Mesenchymal stem cell (in vitro differentiated cells and primary cell): ENCODE measurements at regions not wholly inside any gene's neighbourhood (a gene's known extent, or its start where the extent isn't known, plus 50 kb on each side); places are given as distances from the start of the nearest gene placed in this dataset.

Experiments used
- DNase-seq: peaks from one replicate; pipeline ENCODE4 v3.0.0-alpha.2; 2013
- H2AFZ ChIP-seq: one replicate; pipeline ENCODE4 v1.6.1; 2013; ENCODE audit warnings: low read depth, mild to moderate bottlenecking, control low read depth, inconsistent platforms, low read length, moderate library complexity
- H2AK5ac ChIP-seq: 2 replicates; pipeline ENCODE4 v1.6.1; 2013; ENCODE audit warnings: low read length, moderate library complexity, mild to moderate bottlenecking, inconsistent platforms; ENCODE audit not compliant: severe bottlenecking
- H2BK120ac ChIP-seq: one replicate; pipeline ENCODE4 v1.6.1; 2013; ENCODE audit warnings: low read depth, mild to moderate bottlenecking, inconsistent platforms, low read length, moderate library complexity
- H2BK12ac ChIP-seq, 2 experiments: one replicate each; pipeline ENCODE4 v1.6.1; 2013; ENCODE audit warnings: inconsistent platforms in 2 of 2, low read length in 2 of 2, mild to moderate bottlenecking in 2 of 2, moderate library complexity in 2 of 2, control low read depth in 1 of 2
- H2BK15ac ChIP-seq: one replicate; pipeline ENCODE4 v1.6.1; 2013; ENCODE audit warnings: mild to moderate bottlenecking, low read depth, inconsistent platforms; ENCODE audit not compliant: poor library complexity, severe bottlenecking
- H2BK5ac ChIP-seq: 2 replicates; pipeline ENCODE4 v1.6.1; 2013; ENCODE audit warnings: low read depth, mild to moderate bottlenecking, low read length, control low read depth, inconsistent platforms; ENCODE audit not compliant: poor library complexity, severe bottlenecking
- H3K14ac ChIP-seq, 2 experiments: one replicate each; pipeline ENCODE4 v1.6.1; 2013; ENCODE audit warnings: inconsistent platforms in 2 of 2, low read length in 2 of 2, control low read depth in 1 of 2, mild to moderate bottlenecking in 1 of 2, moderate library complexity in 1 of 2
- H3K18ac ChIP-seq, 2 experiments: one replicate each; pipeline ENCODE4 v1.6.1; 2013; ENCODE audit warnings: inconsistent platforms in 2 of 2, low read length in 2 of 2, control low read depth in 1 of 2, low read depth in 1 of 2, mild to moderate bottlenecking in 1 of 2
- H3K23ac ChIP-seq, 2 experiments: one replicate each; pipeline ENCODE4 v1.6.1; 2013; ENCODE audit warnings: inconsistent platforms in 2 of 2, low read length in 2 of 2, mild to moderate bottlenecking in 2 of 2, moderate library complexity in 2 of 2, control low read depth in 1 of 2
- H3K27ac ChIP-seq: 2 replicates; pipeline ENCODE4 v1.5.1; 2013; ENCODE audit warnings: mild to moderate bottlenecking, moderate library complexity, low read length, control low read depth, inconsistent platforms; ENCODE audit not compliant: poor library complexity, severe bottlenecking
- H3K27me3 ChIP-seq, 2 experiments: 2 replicates each; pipeline versions ENCODE4 v1.6.1 to v1.7.0; 2013; ENCODE audit warnings: low read length in 2 of 2, mild to moderate bottlenecking in 2 of 2, moderate library complexity in 2 of 2, control low read depth in 1 of 2, inconsistent platforms in 1 of 2; ENCODE audit not compliant: control insufficient read depth in 1 of 2, insufficient read depth in 1 of 2
- H3K36me3 ChIP-seq, 2 experiments: 2 replicates each; pipeline versions ENCODE4 v1.6.1 to v1.7.0; 2013; ENCODE audit warnings: low read length in 2 of 2, control low read depth in 1 of 2, inconsistent platforms in 1 of 2, low read depth in 1 of 2, mild to moderate bottlenecking in 1 of 2; ENCODE audit not compliant: insufficient read depth in 2 of 2, control insufficient read depth in 1 of 2
- H3K4ac ChIP-seq, 2 experiments: one replicate each; pipeline ENCODE4 v1.6.1; 2013; ENCODE audit warnings: inconsistent platforms in 2 of 2, low read length in 2 of 2, mild to moderate bottlenecking in 2 of 2, moderate library complexity in 2 of 2, control low read depth in 1 of 2, low read depth in 1 of 2
- H3K4me1 ChIP-seq: 2 replicates; pipeline ENCODE4 v1.6.1; 2013; ENCODE audit warnings: low read depth, low read length, control low read depth; ENCODE audit not compliant: control insufficient read depth, insufficient read depth
- H3K4me2 ChIP-seq: 2 replicates; pipeline ENCODE4 v1.6.1; 2013; ENCODE audit warnings: low read length, mild to moderate bottlenecking, inconsistent platforms; ENCODE audit not compliant: poor library complexity, severe bottlenecking
- H3K4me3 ChIP-seq, 2 experiments: 2 replicates each; pipeline versions ENCODE4 v1.5.1 to v1.7.0; 2013; ENCODE audit warnings: low read length in 2 of 2, mild to moderate bottlenecking in 2 of 2, control low read depth in 1 of 2, low read depth in 1 of 2; ENCODE audit not compliant: insufficient read depth in 1 of 2
- H3K79me1 ChIP-seq: replicated peaks from 2 replicates; pipeline ENCODE4 v1.6.1; 2013; ENCODE audit warnings: mild to moderate bottlenecking, control low read depth, low read length, inconsistent platforms; ENCODE audit not compliant: poor library complexity, severe bottlenecking
- H3K9ac ChIP-seq: 2 replicates; pipeline ENCODE4 v1.7.0; 2013; ENCODE audit warnings: mild to moderate bottlenecking, low read length, moderate library complexity
- H3K9me3 ChIP-seq: 2 replicates; pipeline ENCODE4 v1.7.0; 2013; ENCODE audit warnings: mild to moderate bottlenecking, low read length; ENCODE audit not compliant: control insufficient read depth
- H4K8ac ChIP-seq: one replicate; pipeline ENCODE4 v1.6.1; 2013; ENCODE audit warnings: inconsistent platforms, mild to moderate bottlenecking, low read length, moderate library complexity
- H4K91ac ChIP-seq: one replicate; pipeline ENCODE4 v1.6.1; 2013; ENCODE audit warnings: mild to moderate bottlenecking, low read length, inconsistent platforms
- WGBS: methylation state at CpG from one replicate; pipeline ENCODE4 v1.1.7; 2013; ENCODE audit warnings: mixed read lengths; 5-methylcytosine and 5-hydroxymethylcytosine counted together

DNA sequence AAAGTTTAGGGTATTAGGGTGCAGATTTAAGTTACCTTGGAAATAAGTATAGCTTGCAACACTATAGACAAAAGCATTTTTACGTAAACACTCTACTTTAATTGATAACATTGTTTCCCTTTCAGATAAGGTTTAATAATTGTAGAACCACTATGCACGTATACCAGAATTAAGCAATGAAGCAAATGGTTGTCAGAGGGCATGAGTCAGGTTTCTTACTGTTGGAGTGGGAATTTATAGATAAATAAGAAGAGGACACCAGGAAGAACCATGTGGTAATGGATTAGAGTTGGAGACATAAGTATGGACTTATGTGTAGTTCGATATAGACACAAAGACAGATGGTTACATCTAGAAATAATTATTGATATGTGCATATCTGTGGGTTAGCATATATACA, 355.6 kb downstream of the ETV1 start:
- Histone ChIP-seq H3K18ac (no peak overlapping the region), H2AK5ac (no peak overlapping the region), H2BK5ac (no peak overlapping the region), H3K23ac (no peak overlapping the region), H2BK15ac (no peak overlapping the region), H3K36me3 (no peaks in the 10 kb centered on the region), H4K8ac (no peak overlapping the region), H3K27me3 (no peaks in the 10 kb centered on the region), H2AFZ (no peak overlapping the region), H2BK120ac (no peak overlapping the region), H3K4me3 (no peak overlapping the region), H3K4me1 (no peaks in the 10 kb centered on the region), H3K14ac (no peak overlapping the region), H3K9ac (no peak overlapping the region), H3K4ac (no peak overlapping the region), H4K91ac (no peak overlapping the region), H3K4me2 (no peak overlapping the region), H2BK12ac (no peak overlapping the region), H3K79me1 (no peaks in the 10 kb centered on the region), H3K9me3 (peaks cover 5% of the 10 kb centered on the region), H3K27ac (no peak overlapping the region)
- DNase-seq: peak; percentile 46
- WGBS: 69% methylated on average over 1 of the region's 3 CpGs

DNA sequence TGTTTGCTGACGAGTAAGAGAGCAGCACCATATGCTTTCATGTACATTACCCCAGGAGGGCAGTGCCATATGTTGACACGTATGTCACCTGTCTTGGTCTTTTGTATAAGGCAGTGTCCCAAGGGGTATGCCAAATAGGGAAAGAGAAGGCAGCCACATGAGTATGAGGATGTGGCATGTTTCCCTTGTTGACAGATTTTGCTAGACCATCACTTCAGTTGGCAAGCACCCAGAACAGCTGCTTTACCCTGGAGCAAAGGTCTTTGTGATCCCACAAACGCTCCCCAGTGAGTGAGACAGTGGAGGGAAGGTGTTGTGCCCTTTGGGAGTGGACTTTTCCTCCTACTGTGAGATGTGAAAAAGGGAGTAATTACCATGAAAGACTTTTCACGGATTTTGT, 350.1 kb downstream of the ETV1 start:
- H3K9ac ChIP-seq: no peak overlapping the region
- H3K14ac ChIP-seq: no peak overlapping the region
- H2BK120ac ChIP-seq: no peak overlapping the region
- no peak overlapping the region for H2BK15ac ChIP-seq
- H2AK5ac ChIP-seq: no peak overlapping the region
- H3K27me3 ChIP-seq: no peaks in the 10 kb centered on the region
- DNase-seq: no peak
- H3K27ac ChIP-seq: no peak overlapping the region
- H3K4ac ChIP-seq: no peak overlapping the region
- no peaks in the 10 kb centered on the region for H3K36me3 ChIP-seq
- no peaks in the 10 kb centered on the region for H3K79me1 ChIP-seq
- H3K4me1 ChIP-seq: no peaks in the 10 kb centered on the region
- H3K18ac ChIP-seq: no peak overlapping the region
- H4K91ac ChIP-seq: no peak overlapping the region
- no peak overlapping the region for H3K4me2 ChIP-seq
- peak overlapping the region in 1 of 2 experiments; percentile 0 for H2BK12ac ChIP-seq
- H2BK5ac ChIP-seq: no peak overlapping the region
- H3K23ac ChIP-seq: no peak overlapping the region
- no peaks in the 10 kb centered on the region for H3K9me3 ChIP-seq
- no peak overlapping the region for H2AFZ ChIP-seq
- H4K8ac ChIP-seq: no peak overlapping the region
- WGBS: 93% methylated on average over 3 of the region's 4 CpGs
- H3K4me3 ChIP-seq: no peak overlapping the region

DNA sequence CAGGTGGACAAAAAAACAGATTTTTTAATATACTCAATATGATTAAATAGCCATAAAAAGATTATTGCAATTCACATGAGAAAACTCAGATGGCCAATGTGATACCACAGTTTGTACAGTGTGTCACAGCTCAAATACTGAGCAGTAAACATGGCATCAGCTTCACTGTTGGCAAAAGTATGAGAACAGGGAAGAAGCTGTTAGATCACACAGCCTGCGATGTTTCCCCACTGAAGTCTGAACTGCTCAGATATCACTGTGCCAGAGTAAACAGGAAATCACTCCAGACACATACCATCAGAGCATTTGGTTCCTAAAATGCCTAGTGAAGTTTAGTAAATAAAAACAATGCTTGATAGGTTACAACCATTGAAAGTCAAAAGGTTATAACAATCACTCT, 347.8 kb downstream of the ETV1 start:
- Histone ChIP-seq H2AFZ (no peak overlapping the region), H2BK5ac (no peak overlapping the region), H3K4me2 (no peak overlapping the region), H3K36me3 (no peaks in the 10 kb centered on the region), H4K91ac (no peak overlapping the region), H2BK120ac (no peak overlapping the region), H3K27ac (no peak overlapping the region), H3K27me3 (no peaks in the 10 kb centered on the region), H3K4ac (no peak overlapping the region), H3K79me1 (no peaks in the 10 kb centered on the region), H3K23ac (no peak overlapping the region), H3K4me3 (no peak overlapping the region), H3K14ac (no peak overlapping the region), H2BK12ac (no peak overlapping the region), H3K9ac (no peak overlapping the region), H3K4me1 (no peaks in the 10 kb centered on the region), H3K9me3 (no peaks in the 10 kb centered on the region), H4K8ac (no peak overlapping the region), H2BK15ac (no peak overlapping the region), H2AK5ac (no peak overlapping the region), H3K18ac (no peak overlapping the region)
- peak; percentile 62 for DNase-seq
- WGBS: 20% methylated on average over 1 of the region's 1 CpG

DNA sequence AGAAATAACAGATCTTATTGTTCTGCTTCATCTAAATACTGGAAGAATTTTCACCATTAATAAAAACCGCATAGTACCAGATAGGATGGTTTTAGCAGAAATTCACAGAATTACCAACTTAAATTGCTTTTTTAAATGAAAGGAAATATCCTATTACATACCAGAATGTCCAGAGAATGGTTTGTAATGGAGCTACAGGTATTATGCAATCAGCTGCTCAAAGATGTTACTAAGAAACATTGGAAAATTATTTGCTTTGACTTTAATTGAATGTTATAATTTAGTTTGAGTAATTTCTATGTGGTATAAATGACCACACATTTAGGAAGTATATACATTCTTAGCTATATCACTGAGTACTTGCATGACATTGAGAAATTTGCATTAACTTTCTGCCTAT, 338.3 kb downstream of the ETV1 start:
- H3K36me3 ChIP-seq: no peaks in the 10 kb centered on the region
- no peak overlapping the region for H3K14ac ChIP-seq
- no peak for DNase-seq
- no peak overlapping the region for H2BK120ac ChIP-seq
- H3K27ac ChIP-seq: no peak overlapping the region
- H3K4ac ChIP-seq: no peak overlapping the region
- H3K9me3 ChIP-seq: no peaks in the 10 kb centered on the region
- no peak overlapping the region for H3K4me2 ChIP-seq
- H2BK12ac ChIP-seq: no peak overlapping the region
- no peaks in the 10 kb centered on the region for H3K79me1 ChIP-seq
- H4K8ac ChIP-seq: no peak overlapping the region
- no CpG with 5 or more reads among the region's 1 CpG for WGBS
- no peaks in the 10 kb centered on the region for H3K27me3 ChIP-seq
- no peak overlapping the region for H2AFZ ChIP-seq
- no peak overlapping the region for H2BK5ac ChIP-seq
- H3K4me1 ChIP-seq: no peaks in the 10 kb centered on the region
- no peak overlapping the region for H4K91ac ChIP-seq
- no peak overlapping the region for H3K23ac ChIP-seq
- H2AK5ac ChIP-seq: no peak overlapping the region
- no peak overlapping the region for H2BK15ac ChIP-seq
- H3K9ac ChIP-seq: no peak overlapping the region
- no peak overlapping the region for H3K4me3 ChIP-seq
- H3K18ac ChIP-seq: no peak overlapping the region
